DND-41 (cell line): ENCODE measurements at regions not wholly inside any gene's neighbourhood (a gene's known extent, or its start where the extent isn't known, plus 50 kb on each side); places are given as distances from the start of the nearest gene placed in this dataset.
"Not testable (repeated sequence)": the region's sequence is repeated elsewhere in the genome, so short reads cannot be mapped to it uniquely, and the experiment has no call there.

ENCODE experiments used
- ATAC-seq: fragments of 200-7000 bp; cut with Tn5 transposase; 3 replicates; pipeline ENCODE4 v1.9.1; 2021; ENCODE audit warnings: low read depth; ENCODE audit not compliant: insufficient read depth
- DNase-seq: peaks from one replicate; pipeline ENCODE4 v3.0.0-alpha.2; 2020
- H2AFZ ChIP-seq: 2 replicates; pipeline ENCODE4 v1.6.0; 2012; ENCODE audit warnings: low read depth, low read length
- H3K27ac ChIP-seq: 2 replicates; pipeline ENCODE4 v1.5.1; 2012; ENCODE audit warnings: low read length, inconsistent platforms
- H3K27me3 ChIP-seq: fragments of 200-600 bp; sonication (generic); 2 replicates; pipeline ENCODE4 v1.6.0; 2012; ENCODE audit warnings: low read length, mild to moderate bottlenecking, inconsistent platforms; ENCODE audit not compliant: insufficient read depth, poor library complexity
- H3K36me3 ChIP-seq: 2 replicates; pipeline ENCODE4 v1.5.1; 2012; ENCODE audit warnings: low read length, inconsistent platforms; ENCODE audit not compliant: insufficient read depth
- H3K4me1 ChIP-seq: 2 replicates; pipeline ENCODE4 v1.5.1; 2012; ENCODE audit warnings: mild to moderate bottlenecking, low read length; ENCODE audit not compliant: insufficient read depth
- H3K4me2 ChIP-seq: 2 replicates; pipeline ENCODE4 v1.6.0; 2012; ENCODE audit warnings: mild to moderate bottlenecking, moderate library complexity, low read length, inconsistent platforms; ENCODE audit not compliant: insufficient read depth
- H3K4me3 ChIP-seq, 2 experiments: fragments of 200-600 bp in 1 of 2; shearing (Covaris generic) in 1 of 2; 2 replicates each; pipeline ENCODE4 v1.5.1; 2012 to 2016; ENCODE audit warnings: inconsistent platforms in 2 of 2, low read length in 2 of 2, mild to moderate bottlenecking in 2 of 2, low read depth in 1 of 2, moderate library complexity in 1 of 2
- H3K79me2 ChIP-seq: 2 replicates; pipeline ENCODE4 v1.6.0; 2012; ENCODE audit warnings: low read length, inconsistent platforms; ENCODE audit not compliant: insufficient read depth
- H3K9ac ChIP-seq: 2 replicates; pipeline ENCODE4 v1.6.0; 2012; ENCODE audit warnings: low read depth, mild to moderate bottlenecking, inconsistent platforms, low read length, moderate library complexity
- H3K9me3 ChIP-seq: 2 replicates; pipeline ENCODE4 v1.5.1; 2012; ENCODE audit warnings: low read length, moderate library complexity, mild to moderate bottlenecking, inconsistent platforms; ENCODE audit not compliant: insufficient read depth, severe bottlenecking
- H4K20me1 ChIP-seq: 2 replicates; pipeline ENCODE4 v1.6.0; 2012; ENCODE audit warnings: low read length; ENCODE audit not compliant: insufficient read depth
- CTCF ChIP-seq: IDR thresholded peaks from 2 replicates; pipeline ENCODE4 v1.5.1; 2012; ENCODE audit warnings: borderline replicate concordance, low read length, moderate library complexity, mild to moderate bottlenecking; ENCODE audit not compliant: poor library complexity, severe bottlenecking; ENCODE audit errors: extremely low read depth
- EZH2 ChIP-seq: IDR thresholded peaks from 3 replicates; pipeline ENCODE4 v1.6.1; 2012; ENCODE audit warnings: borderline replicate concordance, low read depth, mild to moderate bottlenecking, moderate library complexity, low read length, inconsistent platforms; ENCODE audit not compliant: severe bottlenecking

GRCh38 chr3:75380276-75380771, 283.8 kb upstream of the FRG2C start:
- Histone ChIP-seq H3K4me3 (no peak overlapping the region), H3K4me1 (no peaks in the 10 kb centered on the region), H3K9ac (no peak overlapping the region), H3K27me3 (no peaks in the 10 kb centered on the region), H4K20me1 (no peaks in the 10 kb centered on the region), H3K79me2 (no peaks in the 10 kb centered on the region), H3K4me2 (no peak overlapping the region), H3K27ac (no peak overlapping the region), H3K9me3 (peaks cover 5% of the 10 kb centered on the region), H2AFZ (no peak overlapping the region), H3K36me3 (no peaks in the 10 kb centered on the region)
- DNase-seq (no peak), ATAC-seq (no peak)
- TF ChIP-seq EZH2 (no peak), CTCF (no peak)

GRCh38 chr3:75384016-75384415, 280.1 kb upstream of the FRG2C start:
- not testable (repeated sequence) for H2AFZ ChIP-seq, DNase-seq, H3K4me2 ChIP-seq, H3K36me3 ChIP-seq, H3K4me1 ChIP-seq, H3K27ac ChIP-seq, ATAC-seq, H3K9ac ChIP-seq, H3K4me3 ChIP-seq, H3K27me3 ChIP-seq, H3K79me2 ChIP-seq, H4K20me1 ChIP-seq, H3K9me3 ChIP-seq

GRCh38 chr3:75388486-75389124, 275.5 kb upstream of the FRG2C start:
- H3K9ac ChIP-seq, H4K20me1 ChIP-seq, H3K79me2 ChIP-seq, H2AFZ ChIP-seq, H3K4me2 ChIP-seq, H3K36me3 ChIP-seq, DNase-seq, ATAC-seq, H3K27me3 ChIP-seq, H3K27ac ChIP-seq, H3K9me3 ChIP-seq, H3K4me3 ChIP-seq, H3K4me1 ChIP-seq: not testable (repeated sequence)

- not testable (repeated sequence) for H3K79me2 ChIP-seq, H3K36me3 ChIP-seq, H4K20me1 ChIP-seq, H2AFZ ChIP-seq, H3K4me2 ChIP-seq, DNase-seq, H3K27me3 ChIP-seq, H3K9me3 ChIP-seq, ATAC-seq, H3K9ac ChIP-seq, H3K27ac ChIP-seq, H3K4me1 ChIP-seq, H3K4me3 ChIP-seq
Observed at GRCh38 chr3:75393288-75393694, 270.8 kb upstream of the FRG2C start.

- not testable (repeated sequence) for H3K27me3 ChIP-seq, H3K9ac ChIP-seq, H3K36me3 ChIP-seq, H3K4me2 ChIP-seq, H3K4me1 ChIP-seq, DNase-seq, H3K27ac ChIP-seq, H3K79me2 ChIP-seq, H3K4me3 ChIP-seq, ATAC-seq, H3K9me3 ChIP-seq, H4K20me1 ChIP-seq, H2AFZ ChIP-seq
Observed at GRCh38 chr3:75394102-75394501, 270.0 kb upstream of the FRG2C start.

GRCh38 chr3:75394562-75395360, 269.4 kb upstream of the FRG2C start:
- ATAC-seq, DNase-seq: not testable (repeated sequence)

More at GRCh38 chr3:75394562-75395360, 269.4 kb upstream of the FRG2C start:
- H3K4me2 ChIP-seq, H3K4me1 ChIP-seq, H3K4me3 ChIP-seq, H3K9ac ChIP-seq, H2AFZ ChIP-seq, H3K36me3 ChIP-seq, H3K27me3 ChIP-seq, H3K9me3 ChIP-seq, H3K79me2 ChIP-seq, H4K20me1 ChIP-seq, H3K27ac ChIP-seq: not testable (repeated sequence)
